Keratinocyte (primary cell): ENCODE measurements at regions not wholly inside any gene's neighbourhood (a gene's known extent, or its start where the extent isn't known, plus 50 kb on each side); places are given as distances from the start of the nearest gene placed in this dataset.

Source experiments
- DNase-seq: peaks from one replicate; pipeline ENCODE4 v3.0.0-alpha.2; 2011; ENCODE audit warnings: low read depth, missing footprints, low spot score
- FAIRE-seq: peaks from 2 replicates; lab custom pipeline; 2011; peaks lifted over from hg19 to GRCh38; lab: Jason Lieb, UNC
- H2AFZ ChIP-seq: 2 replicates; pipeline ENCODE4 v1.6.0; 2012; ENCODE audit warnings: low read length, control low read depth, inconsistent platforms; ENCODE audit not compliant: control insufficient read depth
- H3K27ac ChIP-seq: 2 replicates; pipeline ENCODE4 v1.5.1; 2011; ENCODE audit warnings: low read length; ENCODE audit not compliant: control insufficient read depth, insufficient read depth
- H3K27me3 ChIP-seq: 3 replicates; pipeline ENCODE4 v1.6.0; 2011; ENCODE audit warnings: low read length; ENCODE audit not compliant: control insufficient read depth, insufficient read depth; ENCODE audit errors: extremely low read depth
- H3K36me3 ChIP-seq, 2 experiments: 2 replicates in 1 of 2; 3 replicates in 1 of 2; pipeline ENCODE4 v1.5.1; 2011; ENCODE audit warnings: low read length in 2 of 2, mild to moderate bottlenecking in 1 of 2; ENCODE audit not compliant: control insufficient read depth in 2 of 2, insufficient read depth in 2 of 2; ENCODE audit errors: extremely low read depth in 1 of 2
- H3K4me1 ChIP-seq: 3 replicates; pipeline ENCODE4 v1.5.1; 2011; ENCODE audit warnings: low read length; ENCODE audit not compliant: control insufficient read depth, insufficient read depth; ENCODE audit errors: extremely low read depth
- H3K4me2 ChIP-seq: 3 replicates; pipeline ENCODE4 v1.6.0; 2011; ENCODE audit warnings: low read depth, low read length; ENCODE audit not compliant: control insufficient read depth, insufficient read depth; ENCODE audit errors: extremely low read depth
- H3K4me3 ChIP-seq, 3 experiments: fragments of 200-600 bp in 1 of 3; sonication (generic) in 1 of 3; 2 replicates in 2 of 3; 3 replicates in 1 of 3; pipeline ENCODE4 v1.5.1; 2011 to 2016; ENCODE audit warnings: low read length in 3 of 3, mild to moderate bottlenecking in 3 of 3, control low read depth in 2 of 3, inconsistent platforms in 1 of 3, low read depth in 1 of 3, mixed read lengths in 1 of 3, mixed run types in 1 of 3, moderate library complexity in 1 of 3; ENCODE audit not compliant: control insufficient read depth in 2 of 3, insufficient read depth in 2 of 3; ENCODE audit errors: extremely low read depth in 1 of 3
- H3K79me2 ChIP-seq: 2 replicates; pipeline ENCODE4 v1.6.0; 2012; ENCODE audit warnings: low read length; ENCODE audit not compliant: control insufficient read depth, insufficient read depth
- H3K9ac ChIP-seq: 3 replicates; pipeline ENCODE4 v1.6.0; 2011; ENCODE audit warnings: low read length; ENCODE audit not compliant: control insufficient read depth, insufficient read depth; ENCODE audit errors: extremely low read depth
- H3K9me1 ChIP-seq: 3 replicates; pipeline ENCODE4 v1.6.0; 2011; ENCODE audit warnings: low read length; ENCODE audit not compliant: control insufficient read depth, insufficient read depth; ENCODE audit errors: extremely low read depth
- H3K9me3 ChIP-seq: 2 replicates; pipeline ENCODE4 v1.5.1; 2012; ENCODE audit warnings: low read depth, low read length; ENCODE audit not compliant: control insufficient read depth
- H4K20me1 ChIP-seq: 3 replicates; pipeline ENCODE4 v1.6.0; 2011; ENCODE audit warnings: low read length; ENCODE audit not compliant: control insufficient read depth, insufficient read depth; ENCODE audit errors: extremely low read depth
- EZH2 ChIP-seq: IDR thresholded peaks from one replicate; pipeline ENCODE4 v1.6.1; 2012; ENCODE audit warnings: inconsistent platforms, mild to moderate bottlenecking, low read length, moderate library complexity
- dilution Hi-C: fragments of 300-500 bp; cut with MboI; formaldehyde crosslinking; loops from one replicate; pipeline ENCODE4 v1.7.0; 2020; ENCODE audit warnings: low sequenced_read_pairs; ENCODE audit not compliant: extremely low pct_ligation_motif_present
- TF ChIP-seq, protein P1 (sequence below), 3 experiments: IDR thresholded peaks in 1 of 3; conservative IDR thresholded peaks in 1 of 3; optimal IDR thresholded peaks in 1 of 3; 2 replicates in 2 of 3; 3 replicates in 1 of 3; pipeline versions ENCODE3 to v1.5.1; 2011; ENCODE audit warnings: low read length in 3 of 3, mild to moderate bottlenecking in 3 of 3, moderate library complexity in 2 of 3, control low read depth in 1 of 3, inconsistent platforms in 1 of 3; ENCODE audit not compliant: insufficient read depth in 2 of 3; ENCODE audit errors: extremely low read depth in 1 of 3

- FAIRE-seq: no peak
- no peaks in the 10 kb centered on the region for H3K4me1 ChIP-seq
- no peaks in the 10 kb centered on the region for H3K9me3 ChIP-seq
- H3K36me3 ChIP-seq: no peaks in the 10 kb centered on the region
- no peak overlapping the region for H3K4me3 ChIP-seq
- H2AFZ ChIP-seq: no peak overlapping the region
- H3K9ac ChIP-seq: no peak overlapping the region
- H4K20me1 ChIP-seq: no peaks in the 10 kb centered on the region
- TF ChIP-seq EZH2: no peak
- TF ChIP-seq, protein P1, sequence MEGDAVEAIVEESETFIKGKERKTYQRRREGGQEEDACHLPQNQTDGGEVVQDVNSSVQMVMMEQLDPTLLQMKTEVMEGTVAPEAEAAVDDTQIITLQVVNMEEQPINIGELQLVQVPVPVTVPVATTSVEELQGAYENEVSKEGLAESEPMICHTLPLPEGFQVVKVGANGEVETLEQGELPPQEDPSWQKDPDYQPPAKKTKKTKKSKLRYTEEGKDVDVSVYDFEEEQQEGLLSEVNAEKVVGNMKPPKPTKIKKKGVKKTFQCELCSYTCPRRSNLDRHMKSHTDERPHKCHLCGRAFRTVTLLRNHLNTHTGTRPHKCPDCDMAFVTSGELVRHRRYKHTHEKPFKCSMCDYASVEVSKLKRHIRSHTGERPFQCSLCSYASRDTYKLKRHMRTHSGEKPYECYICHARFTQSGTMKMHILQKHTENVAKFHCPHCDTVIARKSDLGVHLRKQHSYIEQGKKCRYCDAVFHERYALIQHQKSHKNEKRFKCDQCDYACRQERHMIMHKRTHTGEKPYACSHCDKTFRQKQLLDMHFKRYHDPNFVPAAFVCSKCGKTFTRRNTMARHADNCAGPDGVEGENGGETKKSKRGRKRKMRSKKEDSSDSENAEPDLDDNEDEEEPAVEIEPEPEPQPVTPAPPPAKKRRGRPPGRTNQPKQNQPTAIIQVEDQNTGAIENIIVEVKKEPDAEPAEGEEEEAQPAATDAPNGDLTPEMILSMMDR (optimal IDR thresholded peaks at IDR 0.05 in 1 of 3, IDR thresholded peaks at IDR 0.05 in 1 of 3, conservative IDR thresholded peaks at IDR 0.05 in 1 of 3; ENCODE audit: extremely low read depth in 1 of 3, insufficient read depth in 2 of 3, low read length in 3 of 3): no peak
- DNase-seq: no peak
- H3K9me1 ChIP-seq: no peaks in the 10 kb centered on the region
- H3K27me3 ChIP-seq: no peaks in the 10 kb centered on the region
- H3K27ac ChIP-seq: no peak overlapping the region
- no peak overlapping the region for H3K4me2 ChIP-seq
- H3K79me2 ChIP-seq: no peaks in the 10 kb centered on the region
- dilution Hi-C loops: no loop called here
These were observed 374.0 kb upstream of the CBLB start for GRCh38 chr3:106242781-106243180.

GRCh38 chr3:106245400-106245799 lies 376.6 kb upstream of the CBLB start:
- H3K9ac ChIP-seq: no peak overlapping the region
- no peaks in the 10 kb centered on the region for H4K20me1 ChIP-seq
- TF ChIP-seq, protein P1 (optimal IDR thresholded peaks at IDR 0.05 in 1 of 3, IDR thresholded peaks at IDR 0.05 in 1 of 3, conservative IDR thresholded peaks at IDR 0.05 in 1 of 3; ENCODE audit: extremely low read depth in 1 of 3, insufficient read depth in 2 of 3, low read length in 3 of 3): no peak
- TF ChIP-seq EZH2: no peak
- H3K79me2 ChIP-seq: no peaks in the 10 kb centered on the region
- H3K4me1 ChIP-seq: no peaks in the 10 kb centered on the region
- no peaks in the 10 kb centered on the region for H3K9me3 ChIP-seq
- no peaks in the 10 kb centered on the region for H3K9me1 ChIP-seq
- dilution Hi-C loops: no loop called here
- no peak overlapping the region for H3K4me3 ChIP-seq
- DNase-seq (no peak), FAIRE-seq (no peak)
- H3K4me2 ChIP-seq: no peak overlapping the region
- no peak overlapping the region for H2AFZ ChIP-seq
- H3K27me3 ChIP-seq: no peaks in the 10 kb centered on the region
- no peak overlapping the region for H3K27ac ChIP-seq
- H3K36me3 ChIP-seq: no peaks in the 10 kb centered on the region
